IPS DF 4.7 (cell line): ENCODE measurements at regions not wholly inside any gene's neighbourhood (a gene's known extent, or its start where the extent isn't known, plus 50 kb on each side); places are given as distances from the start of the nearest gene placed in this dataset.
"Not testable (repeated sequence)": the region's sequence is repeated elsewhere in the genome, so short reads cannot be mapped to it uniquely, and the experiment has no call there.

Experiments
- DNase-seq: peaks from one replicate; pipeline ENCODE4 v3.0.0-alpha.2; 2013; ENCODE audit warnings: low spot score; ENCODE audit errors: extremely low read depth

- DNase-seq: peak; percentile 16
Measured at GRCh38 chr10:84845628-84846261, 517.4 kb downstream of the CCSER2 start.

DNA sequence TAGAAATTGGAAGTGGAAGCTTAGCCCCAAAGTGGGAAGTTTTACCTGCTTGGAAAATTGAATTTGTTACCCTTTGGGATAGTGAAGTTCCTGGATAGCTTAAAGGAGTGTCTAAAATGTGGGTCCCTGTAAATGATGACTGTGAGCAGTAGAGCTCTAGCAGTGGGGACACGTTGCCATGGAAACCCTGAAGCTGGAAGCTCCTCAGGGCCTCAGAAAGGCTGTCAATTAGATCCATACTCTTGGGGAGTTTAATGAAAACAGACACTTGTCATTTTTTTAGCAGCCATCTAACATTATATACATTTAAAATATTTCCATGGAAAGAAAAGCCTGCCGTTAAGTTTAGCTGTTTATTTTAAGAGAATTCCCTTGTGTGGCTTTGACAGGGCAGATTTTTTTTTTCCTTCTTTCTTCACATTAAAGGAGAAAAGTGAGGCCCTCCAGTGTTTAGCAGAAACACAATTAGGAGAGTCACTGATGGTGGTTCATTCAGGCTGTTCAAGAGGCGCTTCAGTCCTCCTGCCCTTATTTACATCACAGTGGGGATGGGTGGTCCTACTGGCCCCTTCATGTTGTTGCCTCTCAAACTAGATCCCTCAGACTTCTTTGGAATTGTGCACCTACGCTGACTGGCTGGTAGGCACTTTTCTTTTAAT, 518.4 kb downstream of the CCSER2 start:
- no peak for DNase-seq

DNA sequence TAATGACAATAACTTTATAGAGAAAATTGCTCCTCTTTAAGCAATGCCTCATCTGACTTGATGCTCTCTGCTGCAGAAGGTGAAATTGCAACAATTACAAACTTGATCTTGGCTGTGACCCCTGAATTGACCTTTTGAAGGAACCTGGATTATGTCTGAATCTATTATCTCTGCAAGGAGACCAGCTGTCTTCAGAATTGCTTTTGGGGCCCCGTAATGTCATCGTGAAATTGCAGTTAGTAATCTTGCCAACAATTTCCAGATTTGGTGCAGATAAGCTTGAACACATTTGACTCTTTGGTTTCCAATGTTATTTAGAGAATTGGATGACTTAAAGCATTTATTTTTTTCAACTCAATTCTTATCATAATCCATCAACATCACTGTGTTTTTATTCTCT, 520.6 kb downstream of the CCSER2 start:
- DNase-seq: no peak

DNA sequence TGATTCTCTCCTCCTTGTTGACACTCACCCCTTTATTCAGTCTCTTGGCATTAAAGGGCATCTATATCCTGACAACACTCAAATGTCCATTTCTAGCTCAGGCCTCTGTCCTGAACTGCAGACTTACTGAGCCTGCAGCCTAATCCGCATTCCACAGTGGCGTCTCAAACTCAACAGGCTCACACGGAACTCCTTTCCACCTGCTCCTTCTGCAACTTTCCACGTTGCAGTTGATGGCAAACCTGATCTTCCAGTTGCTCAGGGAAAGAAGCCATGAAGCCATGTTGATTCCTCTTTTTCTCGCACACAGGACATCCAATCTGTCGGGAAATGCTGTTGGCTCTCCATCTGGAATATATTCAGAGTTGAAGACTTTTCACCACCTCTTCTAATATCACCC, 522.4 kb downstream of the CCSER2 start:
- no peak for DNase-seq

- no peak for DNase-seq
Measured at GRCh38 chr10:84854439-84854838, 526.0 kb downstream of the CCSER2 start.

DNA sequence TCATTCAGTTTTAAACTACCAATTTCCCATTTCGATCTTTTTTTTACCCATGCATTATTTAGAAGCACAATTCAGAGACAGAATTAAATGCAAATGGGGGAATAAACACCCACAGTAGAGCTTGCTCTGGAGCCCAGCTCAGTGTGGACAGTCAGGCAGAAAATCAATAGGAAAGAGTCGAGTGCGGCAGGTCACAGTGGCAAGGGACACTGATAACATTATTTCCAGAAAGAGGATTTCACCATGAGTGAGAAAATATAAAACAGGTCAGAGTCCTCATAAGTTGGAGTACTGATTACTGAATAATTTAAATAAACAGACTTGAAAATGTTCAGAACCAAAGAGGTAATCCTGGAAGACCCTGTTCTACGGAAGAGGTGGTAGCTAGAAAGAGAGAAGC, 532.5 kb downstream of the CCSER2 start:
- no peak for DNase-seq

GRCh38 chr10:84862551-84862950, 534.2 kb downstream of the CCSER2 start:
- no peak for DNase-seq

DNA sequence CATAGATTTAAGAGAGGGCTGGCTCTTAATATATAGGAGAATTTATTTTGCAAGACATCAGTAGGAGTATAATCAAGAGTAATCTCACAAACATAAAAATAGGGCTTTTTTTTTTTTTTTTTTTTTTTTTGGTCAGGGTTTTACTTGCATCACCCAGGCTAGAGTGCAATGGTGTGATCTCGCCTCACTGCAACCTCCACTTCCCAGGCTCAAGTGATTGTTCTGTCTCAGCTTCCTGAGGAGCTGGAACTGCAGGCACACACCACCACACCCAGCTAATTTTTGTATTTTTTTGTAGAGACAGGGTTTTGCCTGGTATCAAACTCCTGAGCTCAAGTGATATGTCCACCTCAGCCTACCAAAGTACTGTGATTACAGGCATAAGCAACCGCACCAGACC, 535.3 kb downstream of the CCSER2 start:
- no peak for DNase-seq

DNA sequence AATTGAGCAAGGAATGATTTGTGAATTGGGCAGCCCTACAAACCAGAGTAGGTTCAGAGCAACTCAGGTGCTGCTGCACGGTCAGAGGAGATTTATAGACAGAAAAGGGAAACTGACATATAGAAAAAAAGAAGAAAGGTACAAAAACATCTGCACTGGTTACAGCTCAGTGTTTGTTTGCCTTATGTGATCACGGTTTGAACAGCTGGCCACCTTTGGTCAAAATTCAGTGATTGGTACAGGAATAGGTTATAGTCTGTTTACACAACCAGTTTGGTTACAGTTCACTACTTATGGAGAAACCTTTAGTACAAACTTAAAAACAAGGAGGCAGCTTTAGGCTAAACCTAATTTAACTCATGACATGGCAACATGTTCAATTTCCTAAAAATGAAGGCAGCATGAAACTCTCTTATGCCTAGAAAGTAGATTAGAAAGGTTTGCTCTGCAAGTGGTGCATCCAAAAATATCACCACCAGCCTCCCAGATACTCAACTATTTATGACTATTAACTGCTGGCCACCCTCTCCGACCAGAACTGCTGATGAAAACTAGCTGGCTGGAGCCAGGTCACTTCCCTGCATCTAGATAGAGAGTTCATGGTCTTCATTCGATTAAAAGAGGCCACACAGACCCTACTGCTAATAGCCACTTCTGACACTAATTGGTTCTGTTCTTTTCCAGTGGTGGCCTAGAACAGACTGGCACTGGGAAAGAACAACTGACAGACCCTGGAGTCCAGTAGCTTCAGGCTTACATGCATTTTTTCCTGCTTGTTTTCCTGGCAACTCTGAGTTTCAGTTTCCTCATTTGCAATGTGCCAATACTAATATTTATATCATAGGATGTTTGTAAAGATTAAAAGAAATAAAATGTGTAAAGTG, 548.0 kb downstream of the CCSER2 start:
- DNase-seq: no peak

DNA sequence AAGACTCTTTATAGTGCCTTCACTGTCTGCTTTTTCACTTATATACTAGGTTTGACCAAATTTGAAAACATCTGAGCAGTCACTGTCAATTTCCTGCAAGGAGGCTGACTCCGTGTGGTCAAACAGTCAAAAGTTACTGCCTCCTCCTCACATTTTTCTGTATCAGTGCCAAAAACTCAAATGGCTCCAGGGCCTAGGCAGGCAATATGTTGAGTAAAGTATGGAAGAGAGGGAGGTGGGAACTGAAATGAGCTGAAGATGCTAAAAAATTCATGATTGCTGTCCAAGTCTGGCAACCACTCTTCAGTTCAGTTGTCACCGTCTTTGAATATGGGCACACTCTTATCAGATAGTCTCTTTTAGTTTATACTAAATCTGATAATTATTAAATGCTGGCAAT, 551.6 kb downstream of the CCSER2 start:
- no peak for DNase-seq

DNA sequence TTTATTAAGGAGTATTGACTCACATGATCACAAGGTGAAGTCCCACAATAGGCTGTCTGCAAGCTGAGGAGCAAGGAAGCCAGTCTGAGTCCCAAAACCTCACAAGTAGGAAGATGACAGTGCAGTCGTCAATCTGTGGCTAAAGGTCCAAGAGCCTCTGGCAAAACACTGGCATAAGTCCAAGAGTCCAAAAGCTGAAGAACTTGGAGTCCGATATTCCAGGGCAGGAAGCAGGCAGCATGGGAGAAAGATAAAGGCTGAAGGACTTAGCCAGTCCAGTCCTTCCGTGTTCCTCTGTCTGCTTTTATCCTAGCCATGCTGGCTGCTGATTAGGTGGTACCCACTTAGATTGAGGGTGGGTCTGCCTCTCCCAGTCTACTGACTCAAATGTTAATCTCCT, 553.3 kb downstream of the CCSER2 start:
- DNase-seq: not testable (repeated sequence)

- no peak for DNase-seq
Measured at GRCh38 chr10:84890706-84891105, 562.3 kb downstream of the CCSER2 start.

DNA sequence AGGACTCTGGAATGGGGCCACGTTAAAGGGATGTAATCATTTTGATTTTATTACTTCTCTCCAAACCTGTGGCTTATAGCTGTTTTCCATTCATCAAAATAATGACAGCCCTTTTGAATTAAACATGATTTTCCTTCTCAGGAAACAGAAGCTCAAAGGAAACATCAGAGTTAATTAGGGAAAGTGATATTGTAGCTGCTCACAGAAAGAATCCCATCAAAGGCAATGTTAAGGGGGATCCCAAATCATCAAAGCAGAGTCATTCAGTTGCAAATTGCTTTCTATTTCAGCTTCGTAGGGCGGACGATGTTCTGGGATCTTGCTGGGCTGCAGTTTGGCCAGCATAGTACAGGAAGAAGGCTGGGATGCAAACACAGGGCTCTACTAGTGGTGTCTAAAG, 563.2 kb downstream of the CCSER2 start:
- no peak for DNase-seq

DNA sequence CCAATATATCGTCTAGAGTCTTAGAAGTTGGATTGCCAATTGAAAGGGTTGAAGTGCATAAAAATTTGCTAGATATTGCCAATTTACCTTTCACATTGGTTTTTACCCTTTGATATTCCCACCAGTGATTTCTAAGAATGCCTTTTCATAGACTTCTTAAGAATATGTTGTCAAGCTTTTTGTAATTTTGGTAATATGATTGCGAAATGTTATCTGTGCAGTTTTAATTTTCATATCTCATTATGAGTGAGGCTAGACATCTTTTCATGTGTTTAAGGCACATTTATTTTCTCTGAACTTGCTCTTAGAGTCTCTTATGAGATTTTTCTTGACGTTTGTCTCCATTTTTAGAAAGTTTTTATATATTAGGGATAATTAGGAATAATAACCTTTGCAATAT, 567.2 kb downstream of the CCSER2 start:
- no peak for DNase-seq

- DNase-seq: no peak
Measured at GRCh38 chr10:84896909-84897308, 568.5 kb downstream of the CCSER2 start.

DNA sequence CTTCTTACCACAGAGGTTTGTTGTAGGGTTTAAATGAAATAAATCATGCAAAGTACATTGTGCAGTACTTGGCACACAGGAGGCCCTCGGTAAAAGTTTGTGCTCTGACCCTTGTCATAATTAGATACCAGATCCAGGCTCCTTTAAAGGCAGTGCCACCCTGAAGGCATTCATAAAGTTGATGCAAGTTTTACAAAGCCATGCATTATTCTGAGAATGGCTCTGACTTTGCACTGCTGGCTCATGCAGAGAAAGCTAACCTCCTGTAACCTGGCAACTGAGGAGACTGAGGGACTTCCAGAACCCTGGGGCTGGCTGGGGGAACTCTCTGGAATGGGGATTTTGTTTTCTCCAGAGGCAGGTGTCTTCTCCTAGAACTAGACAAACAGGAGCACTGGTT, 570.9 kb downstream of the CCSER2 start:
- no peak for DNase-seq

DNA sequence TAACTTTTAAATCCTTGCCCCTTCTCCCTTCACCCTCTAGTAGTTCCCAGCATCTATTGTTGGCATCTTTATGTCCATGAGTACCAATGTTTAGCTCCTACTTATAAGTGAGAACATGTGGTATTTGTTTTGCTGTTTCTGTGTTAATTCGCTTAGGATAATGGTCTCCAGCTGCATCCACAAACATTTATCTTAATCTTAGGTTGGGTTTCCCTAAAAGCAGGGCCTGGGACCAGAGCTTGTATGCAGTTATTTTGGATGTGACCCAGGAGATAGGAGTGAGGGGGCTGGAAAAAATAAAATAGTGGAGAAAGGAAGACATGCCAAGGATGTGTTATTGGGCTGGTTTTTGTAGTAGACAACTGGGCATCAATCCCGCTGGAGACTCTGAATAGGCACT, 571.8 kb downstream of the CCSER2 start:
- no peak for DNase-seq

GRCh38 chr10:84901885-84902284, 573.5 kb downstream of the CCSER2 start:
- no peak for DNase-seq

DNA sequence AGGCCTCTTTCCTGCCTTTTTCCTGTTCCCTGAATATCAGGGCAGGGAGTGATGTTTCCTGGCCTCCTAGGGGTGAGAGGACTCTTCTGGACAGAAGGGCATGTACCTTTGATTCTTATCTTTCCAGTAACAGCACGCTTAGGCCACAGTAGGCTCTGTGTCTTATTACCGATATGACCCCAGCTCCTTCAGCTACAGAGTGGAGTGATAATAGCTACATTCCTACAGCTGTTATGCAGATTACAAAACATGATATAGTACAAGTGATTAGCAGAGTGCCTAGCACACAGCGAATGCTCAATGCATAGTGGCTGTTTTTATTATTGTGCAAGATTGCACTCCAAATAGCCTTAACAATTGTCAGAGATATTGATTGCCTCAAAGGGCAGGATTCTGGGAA, 574.2 kb downstream of the CCSER2 start:
- DNase-seq: no peak

DNA sequence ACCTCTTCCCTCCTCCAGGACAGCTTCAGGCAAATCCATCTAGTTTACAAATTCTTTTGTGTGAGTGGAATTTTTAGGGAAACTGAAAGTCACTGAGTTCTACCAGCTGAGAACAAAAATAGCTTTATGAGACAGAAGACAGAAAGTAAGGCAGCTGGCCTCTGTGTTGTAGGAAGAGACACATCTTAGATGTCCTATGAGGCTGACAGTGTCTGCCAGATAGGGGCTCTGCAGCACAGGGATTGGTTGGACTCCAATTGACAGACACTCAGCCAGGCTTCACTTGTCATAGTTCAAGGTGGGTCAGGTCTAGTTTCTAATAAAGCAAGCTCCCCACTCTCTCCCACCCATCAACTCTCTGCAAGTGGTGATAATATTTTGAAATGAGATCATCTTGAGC, 574.9 kb downstream of the CCSER2 start:
- no peak for DNase-seq

- no peak for DNase-seq
Measured at GRCh38 chr10:84907461-84908009, 579.1 kb downstream of the CCSER2 start.

DNA sequence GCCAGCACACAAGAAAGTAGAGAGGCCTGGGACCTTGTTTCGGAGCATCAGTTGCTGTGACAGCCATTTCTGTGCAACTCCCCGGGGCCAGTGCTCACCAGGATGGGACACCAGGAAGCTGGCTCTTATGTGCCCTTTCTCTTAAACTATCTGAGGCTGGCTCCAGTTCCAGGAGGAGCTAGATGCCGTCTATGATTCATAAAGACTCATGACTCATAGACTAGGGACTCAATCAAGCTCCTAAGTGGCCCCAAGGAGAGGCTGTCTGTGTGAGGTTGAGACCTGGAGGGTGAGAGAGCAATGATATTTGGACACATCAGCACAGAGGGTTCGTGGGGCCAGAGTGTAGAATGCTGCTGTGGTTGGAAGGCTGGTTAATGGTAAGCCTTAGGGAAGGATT, 580.1 kb downstream of the CCSER2 start:
- DNase-seq: no peak
